Left ventricle myocardium inferior (tissue), 1 donor: ENCODE measurements at regions not wholly inside any gene's neighbourhood (a gene's known extent, or its start where the extent isn't known, plus 50 kb on each side); places are given as distances from the start of the nearest gene placed in this dataset.

ENCODE experiments used
- DNase-seq: peaks from one replicate; pipeline ENCODE4 v3.0.0-alpha.2; 2020
- H3K27ac ChIP-seq: fragments of 200-600 bp; replicated peaks from 2 replicates; pipeline ENCODE4 v1.8.0; 2021
- H3K27me3 ChIP-seq: fragments of 200-600 bp; 2 replicates; pipeline ENCODE4 v1.8.0; 2021; ENCODE audit warnings: low read depth
- H3K36me3 ChIP-seq: fragments of 200-600 bp; 2 replicates; pipeline ENCODE4 v1.8.0; 2021
- H3K4me1 ChIP-seq: fragments of 200-600 bp; 2 replicates; pipeline ENCODE4 v1.8.0; 2021
- H3K4me3 ChIP-seq: fragments of 200-600 bp; 2 replicates; pipeline ENCODE4 v1.8.0; 2021; ENCODE audit warnings: mild to moderate bottlenecking, moderate library complexity
- H3K9me3 ChIP-seq: fragments of 200-600 bp; replicated peaks from 2 replicates; pipeline ENCODE4 v1.8.0; 2021
- CTCF ChIP-seq: fragments of 200-600 bp; IDR thresholded peaks from 2 replicates; pipeline ENCODE4 v1.8.0; 2021; ENCODE audit warnings: antibody characterized with exemption, mild to moderate bottlenecking, borderline replicate concordance
- intact Hi-C: fragments of 100-400 bp; cut with micrococcal nuclease; formaldehyde crosslinking; loops from one replicate; pipeline ENCODE4 v1.11.0; 2022
- donor health status: DM: no; HTN: yes; CAD: no; lungs with severe emphysema.

GRCh38 chr3:147312786-147313280 is 93.5 kb downstream of the ZIC4 start:
- no peak overlapping the region for H3K4me3 ChIP-seq
- no peak for DNase-seq

GRCh38 chr3:147311716-147312115 is 94.6 kb downstream of the ZIC4 start:
- no peak for TF ChIP-seq CTCF
- intact Hi-C loops: loop anchor here (10.0 kb wide), 1 partner anchor 1283 kb away; no protein-coding TSS in a partner anchor
- no peaks in the 10 kb centered on the region for H3K9me3 ChIP-seq
- no peaks in the 10 kb centered on the region for H3K36me3 ChIP-seq
- no peak for DNase-seq
- H3K4me1 ChIP-seq: no peaks in the 10 kb centered on the region
- H3K27me3 ChIP-seq: peaks cover 7% of the 10 kb centered on the region
- H3K4me3 ChIP-seq: no peak overlapping the region
- H3K27ac ChIP-seq: no peak overlapping the region

More at GRCh38 chr3:147312786-147313280, 93.5 kb downstream of the ZIC4 start:
- H3K36me3 ChIP-seq: no peaks in the 10 kb centered on the region
- H3K27ac ChIP-seq: no peak overlapping the region
- TF ChIP-seq CTCF: no peak
- peaks cover 12% of the 10 kb centered on the region for H3K27me3 ChIP-seq
- H3K9me3 ChIP-seq: no peaks in the 10 kb centered on the region
- intact Hi-C loops: loop anchor here (10.0 kb wide), 1 partner anchor 1282 kb away; no protein-coding TSS in a partner anchor
- no peaks in the 10 kb centered on the region for H3K4me1 ChIP-seq

GRCh38 chr3:147305533-147306250 is 100.7 kb downstream of the ZIC4 start:
- Histone ChIP-seq H3K27ac (no peak overlapping the region), H3K36me3 (no peaks in the 10 kb centered on the region), H3K9me3 (no peaks in the 10 kb centered on the region), H3K27me3 (peaks cover 7% of the 10 kb centered on the region), H3K4me3 (no peak overlapping the region), H3K4me1 (no peaks in the 10 kb centered on the region)
- DNase-seq: no peak
- intact Hi-C loops: no loop called here
- no peak for TF ChIP-seq CTCF

- no peaks in the 10 kb centered on the region for H3K4me1 ChIP-seq
- TF ChIP-seq CTCF: no peak
- DNase-seq: no peak
- peaks cover under 1% of the 10 kb centered on the region for H3K27me3 ChIP-seq
- no peaks in the 10 kb centered on the region for H3K36me3 ChIP-seq
- H3K9me3 ChIP-seq: no peaks in the 10 kb centered on the region
- H3K4me3 ChIP-seq: no peak overlapping the region
- intact Hi-C loops: no loop called here
- no peak overlapping the region for H3K27ac ChIP-seq
These were observed 101.6 kb downstream of the ZIC4 start for GRCh38 chr3:147304756-147305155.

- Histone ChIP-seq H3K27me3 (no peaks in the 10 kb centered on the region), H3K4me1 (peaks cover 12% of the 10 kb centered on the region), H3K4me3 (no peak overlapping the region), H3K27ac (no peak overlapping the region), H3K9me3 (no peaks in the 10 kb centered on the region), H3K36me3 (no peaks in the 10 kb centered on the region)
- intact Hi-C loops: no loop called here
- TF ChIP-seq CTCF: no peak
- no peak for DNase-seq
These were observed 104.6 kb downstream of the ZIC4 start for GRCh38 chr3:147301781-147302180.
